Neutrophil (primary cell): ENCODE measurements at regions not wholly inside any gene's neighbourhood (a gene's known extent, or its start where the extent isn't known, plus 50 kb on each side); places are given as distances from the start of the nearest gene placed in this dataset.

Experiments
- H3K27ac ChIP-seq: fragments of 200-600 bp; sonication (generic); 2 replicates; pipeline ENCODE4 v1.5.1; 2016; ENCODE audit warnings: mild to moderate bottlenecking, moderate library complexity
- H3K27me3 ChIP-seq: fragments of 200-600 bp; sonication (generic); 2 replicates; pipeline ENCODE4 v1.6.0; 2016; ENCODE audit warnings: mild to moderate bottlenecking
- H3K36me3 ChIP-seq: fragments of 200-600 bp; sonication (generic); 2 replicates; pipeline ENCODE4 v1.5.1; 2017
- H3K4me1 ChIP-seq, 2 experiments: fragments of 200-600 bp in 1 of 2; sonication (generic) in 1 of 2; 1 replicate in 1 of 2; 2 replicates in 1 of 2; pipeline versions ENCODE4 v1.5.1 to v1.6.1; 2013 to 2016; ENCODE audit warnings: low read depth in 1 of 2, low read length in 1 of 2, mild to moderate bottlenecking in 1 of 2, moderate library complexity in 1 of 2; ENCODE audit not compliant: control insufficient read depth in 1 of 2, insufficient read depth in 1 of 2
- H3K4me3 ChIP-seq, 2 experiments: fragments of 200-600 bp in 1 of 2; sonication (generic) in 1 of 2; 1 replicate in 1 of 2; 2 replicates in 1 of 2; pipeline ENCODE4 v1.5.1; 2013 to 2016; ENCODE audit warnings: low read depth in 1 of 2, low read length in 1 of 2, mild to moderate bottlenecking in 1 of 2, moderate library complexity in 1 of 2
- H3K9me3 ChIP-seq: fragments of 200-600 bp; sonication (generic); 2 replicates; pipeline ENCODE4 v1.5.1; 2016
- CTCF ChIP-seq: fragments of 200-600 bp; sonication (generic); IDR thresholded peaks from 2 replicates; pipeline ENCODE4 v1.5.1; 2016; ENCODE audit warnings: antibody characterized with exemption

GRCh38 chr3:168223085-168223484 lies 127.4 kb upstream of the GOLIM4 start:
- no peak overlapping the region for H3K27ac ChIP-seq
- TF ChIP-seq CTCF, result no peak
- no peaks in the 10 kb centered on the region for H3K9me3 ChIP-seq
- no peak overlapping the region for H3K4me3 ChIP-seq
- H3K4me1 ChIP-seq, result no peaks in the 10 kb centered on the region
- no peaks in the 10 kb centered on the region for H3K27me3 ChIP-seq
- H3K36me3 ChIP-seq, result no peaks in the 10 kb centered on the region

- Histone ChIP-seq H3K27ac (no peak overlapping the region), H3K4me1 (no peaks in the 10 kb centered on the region), H3K9me3 (no peaks in the 10 kb centered on the region), H3K27me3 (no peaks in the 10 kb centered on the region), H3K4me3 (no peak overlapping the region), H3K36me3 (no peaks in the 10 kb centered on the region)
- no peak for TF ChIP-seq CTCF
These were observed 124.8 kb upstream of the GOLIM4 start for GRCh38 chr3:168220556-168220955.

GRCh38 chr3:168219530-168219929 lies 123.8 kb upstream of the GOLIM4 start:
- TF ChIP-seq CTCF, result no peak
- Histone ChIP-seq H3K36me3 (no peaks in the 10 kb centered on the region), H3K4me3 (no peak overlapping the region), H3K27ac (no peak overlapping the region), H3K27me3 (no peaks in the 10 kb centered on the region), H3K4me1 (no peaks in the 10 kb centered on the region), H3K9me3 (no peaks in the 10 kb centered on the region)

GRCh38 chr3:168218600-168218999 lies 122.9 kb upstream of the GOLIM4 start:
- no peaks in the 10 kb centered on the region for H3K4me1 ChIP-seq
- H3K36me3 ChIP-seq, result no peaks in the 10 kb centered on the region
- no peak overlapping the region for H3K27ac ChIP-seq
- no peak overlapping the region for H3K4me3 ChIP-seq
- H3K9me3 ChIP-seq, result no peaks in the 10 kb centered on the region
- no peaks in the 10 kb centered on the region for H3K27me3 ChIP-seq
- TF ChIP-seq CTCF, result no peak

GRCh38 chr3:168216851-168217250 lies 121.1 kb upstream of the GOLIM4 start:
- Histone ChIP-seq H3K36me3 (no peaks in the 10 kb centered on the region), H3K4me1 (no peaks in the 10 kb centered on the region), H3K27ac (no peak overlapping the region), H3K4me3 (no peak overlapping the region), H3K9me3 (no peaks in the 10 kb centered on the region), H3K27me3 (no peaks in the 10 kb centered on the region)
- no peak for TF ChIP-seq CTCF

GRCh38 chr3:168213920-168214319 lies 118.2 kb upstream of the GOLIM4 start:
- Histone ChIP-seq H3K27me3 (no peaks in the 10 kb centered on the region), H3K9me3 (no peaks in the 10 kb centered on the region), H3K27ac (no peak overlapping the region), H3K4me1 (peaks cover 0 to 7% of the 10 kb centered on the region in 2 experiments), H3K4me3 (no peak overlapping the region), H3K36me3 (no peaks in the 10 kb centered on the region)
- no peak for TF ChIP-seq CTCF
